ENCODE measurements at regions not wholly inside any gene's neighbourhood (a gene's known extent, or its start where the extent isn't known, plus 50 kb on each side); places are given as distances from the start of the nearest gene placed in this dataset.

- no peak for DNase-seq (ENCODE audit: low read depth)
- Histone ChIP-seq H3K36me3 (ENCODE audit: control insufficient read depth, insufficient read depth, low read length) (no peaks in the 10 kb centered on the region), H3K4me3 (ENCODE audit: low read depth, low read length) (no peak overlapping the region), H3K27me3 (ENCODE audit: control insufficient read depth, insufficient read depth, low read length) (no peaks in the 10 kb centered on the region)
- TF ChIP-seq, protein P1, sequence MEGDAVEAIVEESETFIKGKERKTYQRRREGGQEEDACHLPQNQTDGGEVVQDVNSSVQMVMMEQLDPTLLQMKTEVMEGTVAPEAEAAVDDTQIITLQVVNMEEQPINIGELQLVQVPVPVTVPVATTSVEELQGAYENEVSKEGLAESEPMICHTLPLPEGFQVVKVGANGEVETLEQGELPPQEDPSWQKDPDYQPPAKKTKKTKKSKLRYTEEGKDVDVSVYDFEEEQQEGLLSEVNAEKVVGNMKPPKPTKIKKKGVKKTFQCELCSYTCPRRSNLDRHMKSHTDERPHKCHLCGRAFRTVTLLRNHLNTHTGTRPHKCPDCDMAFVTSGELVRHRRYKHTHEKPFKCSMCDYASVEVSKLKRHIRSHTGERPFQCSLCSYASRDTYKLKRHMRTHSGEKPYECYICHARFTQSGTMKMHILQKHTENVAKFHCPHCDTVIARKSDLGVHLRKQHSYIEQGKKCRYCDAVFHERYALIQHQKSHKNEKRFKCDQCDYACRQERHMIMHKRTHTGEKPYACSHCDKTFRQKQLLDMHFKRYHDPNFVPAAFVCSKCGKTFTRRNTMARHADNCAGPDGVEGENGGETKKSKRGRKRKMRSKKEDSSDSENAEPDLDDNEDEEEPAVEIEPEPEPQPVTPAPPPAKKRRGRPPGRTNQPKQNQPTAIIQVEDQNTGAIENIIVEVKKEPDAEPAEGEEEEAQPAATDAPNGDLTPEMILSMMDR (IDR thresholded peaks at IDR 0.05; ENCODE audit: insufficient read depth, low read length, poor library complexity, severe bottlenecking): no peak
Measured at GRCh38 chr7:130865408-130866236, 131.6 kb upstream of the KLF14 start.

- Histone ChIP-seq H3K4me3 (ENCODE audit: low read depth, low read length) (no peak overlapping the region), H3K27me3 (ENCODE audit: control insufficient read depth, insufficient read depth, low read length) (no peaks in the 10 kb centered on the region), H3K36me3 (ENCODE audit: control insufficient read depth, insufficient read depth, low read length) (no peaks in the 10 kb centered on the region)
- DNase-seq (ENCODE audit: low read depth): no peak
- TF ChIP-seq, protein P1 (IDR thresholded peaks at IDR 0.05; ENCODE audit: insufficient read depth, low read length, poor library complexity, severe bottlenecking): no peak
Measured at GRCh38 chr7:130867039-130867438, 133.0 kb upstream of the KLF14 start.

DNA sequence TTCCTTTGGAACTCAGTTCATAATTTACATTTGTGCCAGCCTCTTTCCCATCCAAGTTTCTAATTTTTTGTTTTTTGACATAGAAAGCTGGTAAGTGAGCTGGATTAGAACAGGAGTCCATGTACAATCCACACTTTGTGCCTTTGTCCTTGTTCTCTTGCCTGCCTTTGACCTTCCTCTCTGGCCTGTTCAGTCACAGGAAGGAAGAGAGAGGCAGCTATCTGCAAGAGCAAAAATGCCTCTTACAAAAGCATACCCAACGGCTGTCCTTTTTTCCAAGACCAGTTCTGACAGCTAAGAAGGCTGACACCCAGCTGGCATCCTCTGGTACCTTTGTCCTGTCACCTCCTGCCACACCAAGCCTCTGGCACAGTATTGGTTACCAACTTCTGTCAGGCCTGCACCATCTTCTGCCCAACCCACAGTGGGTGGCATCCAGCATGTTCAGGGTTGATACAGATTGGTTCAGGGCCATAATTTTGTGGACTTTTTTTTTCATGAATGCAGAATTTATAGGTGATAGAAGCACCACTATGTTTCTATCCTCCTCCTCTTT lies 133.7 kb upstream of the KLF14 start:
- no peak for DNase-seq (ENCODE audit: low read depth)
- TF ChIP-seq, protein P1 (IDR thresholded peaks at IDR 0.05; ENCODE audit: insufficient read depth, low read length, poor library complexity, severe bottlenecking): no peak
- Histone ChIP-seq H3K27me3 (ENCODE audit: control insufficient read depth, insufficient read depth, low read length) (no peaks in the 10 kb centered on the region), H3K4me3 (ENCODE audit: low read depth, low read length) (no peak overlapping the region), H3K36me3 (ENCODE audit: control insufficient read depth, insufficient read depth, low read length) (no peaks in the 10 kb centered on the region)

GRCh38 chr7:130868139-130868538 lies 134.1 kb upstream of the KLF14 start:
- H3K36me3 ChIP-seq (ENCODE audit: control insufficient read depth, insufficient read depth, low read length): no peaks in the 10 kb centered on the region
- no peak overlapping the region for H3K4me3 ChIP-seq (ENCODE audit: low read depth, low read length)
- no peaks in the 10 kb centered on the region for H3K27me3 ChIP-seq (ENCODE audit: control insufficient read depth, insufficient read depth, low read length)
- no peak for DNase-seq (ENCODE audit: low read depth)
- TF ChIP-seq, protein P1 (IDR thresholded peaks at IDR 0.05; ENCODE audit: insufficient read depth, low read length, poor library complexity, severe bottlenecking): no peak

DNA sequence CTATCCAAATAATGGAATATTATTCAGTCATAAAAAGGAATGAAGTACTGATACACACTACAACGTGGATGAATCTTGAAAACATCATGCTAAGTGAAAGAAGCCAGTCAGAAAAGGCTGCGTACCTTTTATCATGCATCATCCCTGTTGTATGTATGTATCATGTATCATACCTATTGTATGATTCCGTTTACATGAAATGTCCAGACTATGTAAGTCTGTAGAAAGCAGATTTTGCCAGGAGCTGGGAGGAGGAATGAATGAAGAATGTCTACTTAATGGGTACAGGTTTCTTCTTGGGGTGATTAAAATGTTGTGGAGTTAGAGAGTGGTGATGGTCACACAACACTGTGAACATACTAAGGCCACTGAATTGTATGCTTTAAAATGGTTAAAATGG lies 135.9 kb upstream of the KLF14 start:
- peaks cover 1% of the 10 kb centered on the region for H3K36me3 ChIP-seq (ENCODE audit: control insufficient read depth, insufficient read depth, low read length)
- TF ChIP-seq, protein P1 (IDR thresholded peaks at IDR 0.05; ENCODE audit: insufficient read depth, low read length, poor library complexity, severe bottlenecking): no peak
- DNase-seq (ENCODE audit: low read depth): no peak
- no peaks in the 10 kb centered on the region for H3K27me3 ChIP-seq (ENCODE audit: control insufficient read depth, insufficient read depth, low read length)
- H3K4me3 ChIP-seq (ENCODE audit: low read depth, low read length): no peak overlapping the region

Measured in kidney epithelial cell (primary cell).